ENCODE measurements at regions not wholly inside any gene's neighbourhood (a gene's known extent, or its start where the extent isn't known, plus 50 kb on each side); places are given as distances from the start of the nearest gene placed in this dataset.

- no peak for FAIRE-seq
Observed at GRCh38 chr12:5232826-5233500, 189.3 kb downstream of the KCNA5 start.

- peak; percentile 85 for FAIRE-seq
Observed at GRCh38 chr12:5236022-5236640, 192.5 kb downstream of the KCNA5 start.

GRCh38 chr12:5242440-5242839 lies 189.5 kb upstream of the NTF3 start:
- no peak for FAIRE-seq

GRCh38 chr12:5243014-5243413 lies 188.9 kb upstream of the NTF3 start:
- FAIRE-seq: no peak

GRCh38 chr12:5244513-5244972 lies 187.4 kb upstream of the NTF3 start:
- no peak for FAIRE-seq

GRCh38 chr12:5246196-5246595 lies 185.7 kb upstream of the NTF3 start:
- FAIRE-seq: no peak

GRCh38 chr12:5247144-5247543 lies 184.8 kb upstream of the NTF3 start:
- no peak for FAIRE-seq

GRCh38 chr12:5248230-5248629 lies 183.7 kb upstream of the NTF3 start:
- FAIRE-seq: no peak

GRCh38 chr12:5248999-5249526 lies 182.8 kb upstream of the NTF3 start:
- FAIRE-seq: no peak

- FAIRE-seq: no peak
Observed at GRCh38 chr12:5251092-5251491, 180.8 kb upstream of the NTF3 start.

- FAIRE-seq: no peak
Observed at GRCh38 chr12:5251786-5252185, 180.1 kb upstream of the NTF3 start.

GRCh38 chr12:5254703-5255102 lies 177.2 kb upstream of the NTF3 start:
- no peak for FAIRE-seq

- FAIRE-seq: no peak
Observed at GRCh38 chr12:5257763-5258495, 174.0 kb upstream of the NTF3 start.

GRCh38 chr12:5258498-5258897 lies 173.4 kb upstream of the NTF3 start:
- no peak for FAIRE-seq

GRCh38 chr12:5258926-5259325 lies 173.0 kb upstream of the NTF3 start:
- FAIRE-seq: no peak

- FAIRE-seq: no peak
Observed at GRCh38 chr12:5259523-5259922, 172.4 kb upstream of the NTF3 start.

- FAIRE-seq: no peak
Observed at GRCh38 chr12:5260086-5260485, 171.8 kb upstream of the NTF3 start.

GRCh38 chr12:5260591-5261086 lies 171.3 kb upstream of the NTF3 start:
- no peak for FAIRE-seq

GRCh38 chr12:5262450-5262849 lies 169.5 kb upstream of the NTF3 start:
- no peak for FAIRE-seq

- no peak for FAIRE-seq
Observed at GRCh38 chr12:5262885-5263284, 169.0 kb upstream of the NTF3 start.

GRCh38 chr12:5264006-5264405 lies 167.9 kb upstream of the NTF3 start:
- no peak for FAIRE-seq

GRCh38 chr12:5267603-5268423 lies 164.1 kb upstream of the NTF3 start:
- FAIRE-seq: no peak
